ENCODE measurements at regions not wholly inside any gene's neighbourhood (a gene's known extent, or its start where the extent isn't known, plus 50 kb on each side); places are given as distances from the start of the nearest gene placed in this dataset.

DNA sequence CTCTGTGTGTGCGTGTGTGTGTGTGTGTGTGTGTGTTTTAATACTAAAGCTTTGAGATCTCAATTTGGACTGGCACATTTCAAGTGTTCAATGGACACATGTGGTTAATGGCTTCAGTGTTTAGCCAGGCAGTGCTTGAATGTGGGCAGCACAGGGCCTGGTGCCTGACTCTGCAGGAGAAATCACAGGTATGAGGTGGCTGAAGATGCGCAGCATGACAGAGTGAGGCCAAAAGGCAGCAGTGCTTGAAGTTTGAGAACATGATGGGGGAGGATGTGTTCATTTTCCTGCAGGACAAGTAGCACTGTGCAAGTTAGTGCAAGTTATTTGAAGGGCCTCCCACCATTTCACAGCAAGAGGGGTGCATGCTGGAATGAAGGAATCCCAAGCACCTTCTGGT, 620.5 kb upstream of the TBL1XR1 start:
- no peak for DNase-seq (ENCODE audit: low read depth, low spot score)
- TF ChIP-seq, protein P1, sequence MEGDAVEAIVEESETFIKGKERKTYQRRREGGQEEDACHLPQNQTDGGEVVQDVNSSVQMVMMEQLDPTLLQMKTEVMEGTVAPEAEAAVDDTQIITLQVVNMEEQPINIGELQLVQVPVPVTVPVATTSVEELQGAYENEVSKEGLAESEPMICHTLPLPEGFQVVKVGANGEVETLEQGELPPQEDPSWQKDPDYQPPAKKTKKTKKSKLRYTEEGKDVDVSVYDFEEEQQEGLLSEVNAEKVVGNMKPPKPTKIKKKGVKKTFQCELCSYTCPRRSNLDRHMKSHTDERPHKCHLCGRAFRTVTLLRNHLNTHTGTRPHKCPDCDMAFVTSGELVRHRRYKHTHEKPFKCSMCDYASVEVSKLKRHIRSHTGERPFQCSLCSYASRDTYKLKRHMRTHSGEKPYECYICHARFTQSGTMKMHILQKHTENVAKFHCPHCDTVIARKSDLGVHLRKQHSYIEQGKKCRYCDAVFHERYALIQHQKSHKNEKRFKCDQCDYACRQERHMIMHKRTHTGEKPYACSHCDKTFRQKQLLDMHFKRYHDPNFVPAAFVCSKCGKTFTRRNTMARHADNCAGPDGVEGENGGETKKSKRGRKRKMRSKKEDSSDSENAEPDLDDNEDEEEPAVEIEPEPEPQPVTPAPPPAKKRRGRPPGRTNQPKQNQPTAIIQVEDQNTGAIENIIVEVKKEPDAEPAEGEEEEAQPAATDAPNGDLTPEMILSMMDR (IDR thresholded peaks at IDR 0.05; ENCODE audit: insufficient read depth, low read length, missing control alignments): no peak
- CTCF ChIA-PET: no interaction called here
- POLR2A ChIA-PET: no interaction called here
- no peak overlapping the region for H3K4me3 ChIP-seq (ENCODE audit: low read depth, low read length)

GRCh38 chr3:177818712-177819240, 621.5 kb upstream of the TBL1XR1 start:
- TF ChIP-seq, protein P1 (IDR thresholded peaks at IDR 0.05; ENCODE audit: insufficient read depth, low read length, missing control alignments): no peak
- no peak for DNase-seq (ENCODE audit: low read depth, low spot score)
- POLR2A ChIA-PET: no interaction called here
- CTCF ChIA-PET: no interaction called here
- H3K4me3 ChIP-seq (ENCODE audit: low read depth, low read length): no peak overlapping the region

- DNase-seq (ENCODE audit: low read depth, low spot score): no peak
- ChIA-PET POLR2A (no interaction called here), CTCF (no interaction called here)
- no peak overlapping the region for H3K4me3 ChIP-seq (ENCODE audit: low read depth, low read length)
- TF ChIP-seq, protein P1 (IDR thresholded peaks at IDR 0.05; ENCODE audit: insufficient read depth, low read length, missing control alignments): no peak
These were observed 623.5 kb upstream of the TBL1XR1 start for GRCh38 chr3:177820683-177821316.

DNA sequence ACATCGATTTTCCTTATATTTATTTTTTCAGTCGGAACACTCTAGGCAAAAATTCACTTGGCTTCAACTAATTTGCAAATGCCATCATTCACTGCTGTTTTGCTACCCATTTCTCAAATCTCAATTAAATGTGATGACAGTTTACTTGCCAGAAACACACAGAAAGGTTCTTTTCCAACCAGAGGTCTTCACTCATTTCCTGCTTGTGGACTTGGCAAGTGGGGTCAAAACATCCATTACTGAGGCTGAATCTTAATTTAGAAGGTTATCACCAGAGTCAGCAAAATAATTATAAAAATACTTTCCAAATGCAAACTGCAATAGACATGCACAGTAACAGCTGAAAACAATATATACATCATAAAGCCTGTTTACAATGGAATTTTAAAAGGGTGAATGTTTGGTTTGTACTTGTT, 625.4 kb upstream of the TBL1XR1 start:
- CTCF ChIA-PET: no interaction called here
- no peak overlapping the region for H3K4me3 ChIP-seq (ENCODE audit: low read depth, low read length)
- POLR2A ChIA-PET: no interaction called here
- TF ChIP-seq, protein P1 (IDR thresholded peaks at IDR 0.05; ENCODE audit: insufficient read depth, low read length, missing control alignments): no peak
- DNase-seq (ENCODE audit: low read depth, low spot score): no peak

GRCh38 chr3:177823701-177824189, 626.5 kb upstream of the TBL1XR1 start:
- no peak overlapping the region for H3K4me3 ChIP-seq (ENCODE audit: low read depth, low read length)
- DNase-seq (ENCODE audit: low read depth, low spot score): no peak
- TF ChIP-seq, protein P1 (IDR thresholded peaks at IDR 0.05; ENCODE audit: insufficient read depth, low read length, missing control alignments): no peak
- POLR2A ChIA-PET: no interaction called here
- CTCF ChIA-PET: no interaction called here

GRCh38 chr3:177824190-177824786, 627.0 kb upstream of the TBL1XR1 start:
- TF ChIP-seq, protein P1 (IDR thresholded peaks at IDR 0.05; ENCODE audit: insufficient read depth, low read length, missing control alignments): no peak
- no peak for DNase-seq (ENCODE audit: low read depth, low spot score)
- POLR2A ChIA-PET: no interaction called here
- H3K4me3 ChIP-seq (ENCODE audit: low read depth, low read length): no peak overlapping the region
- CTCF ChIA-PET: no interaction called here

Measured in AG04449 (cell line).